IMR-90 (cell line): ENCODE measurements at regions not wholly inside any gene's neighbourhood (a gene's known extent, or its start where the extent isn't known, plus 50 kb on each side); places are given as distances from the start of the nearest gene placed in this dataset.

ENCODE experiments used
- ATAC-seq: fragments of 200-7000 bp; cut with Tn5 transposase; 2 replicates; pipeline ENCODE4 v1.9.1; 2020; ENCODE audit warnings: low read depth, mild to moderate bottlenecking, moderate library complexity
- BruUV-seq: library from RNA; stranded (reverse); fragments of 400-500 nt; replicated peaks from 2 replicates; lab custom pipeline; 2021; lab: Mats Ljungman, UMichigan
- CTCF ChIA-PET: fragments of 300-600 bp; formaldehyde crosslinking; extraction: SDS; loops from one replicate; lab custom pipeline; 2021; ENCODE audit warnings: antibody characterized with exemption; lab: Yijun Ruan, JAX
- POLR2A ChIA-PET: fragments of 300-600 bp; sonication (Branson Sonifier 250); formaldehyde crosslinking; loops from one replicate; lab custom pipeline; 2022; ENCODE audit warnings: antibody characterized with exemption; ENCODE audit not compliant: unreplicated experiment; lab: Charles Lee
- DNase-seq: peaks from one replicate; pipeline ENCODE4 v3.0.0; 2013
- H2AFZ ChIP-seq: replicated peaks from 2 replicates; pipeline ENCODE3; 2013; ENCODE audit warnings: low read length, mild to moderate bottlenecking; ENCODE audit not compliant: poor library complexity
- H2AK5ac ChIP-seq: 2 replicates; pipeline ENCODE4 v1.6.1; 2013; ENCODE audit warnings: low read depth, low read length, inconsistent platforms
- H2AK9ac ChIP-seq: replicated peaks from 2 replicates; pipeline ENCODE3; 2013; ENCODE audit warnings: mild to moderate bottlenecking, low read depth, low read length, moderate library complexity; ENCODE audit not compliant: poor library complexity
- H2BK120ac ChIP-seq: 2 replicates; pipeline ENCODE4 v1.6.1; 2013; ENCODE audit warnings: low read depth, low read length, inconsistent platforms
- H2BK15ac ChIP-seq: 3 replicates; pipeline ENCODE4 v1.6.1; 2013; ENCODE audit warnings: low read depth, low read length, inconsistent platforms
- H2BK20ac ChIP-seq: 2 replicates; pipeline ENCODE4 v1.6.1; 2013; ENCODE audit warnings: low read depth, mild to moderate bottlenecking, inconsistent platforms, low read length, moderate library complexity
- H2BK5ac ChIP-seq: 2 replicates; pipeline ENCODE4 v1.6.1; 2013; ENCODE audit warnings: mild to moderate bottlenecking, low read depth, low read length, inconsistent platforms; ENCODE audit not compliant: poor library complexity, severe bottlenecking
- H3K14ac ChIP-seq: replicated peaks from 2 replicates; pipeline ENCODE4 v1.6.1; 2013; ENCODE audit warnings: low read depth, low read length, inconsistent platforms
- H3K18ac ChIP-seq: 2 replicates; pipeline ENCODE4 v1.6.1; 2013; ENCODE audit warnings: low read depth, low read length, control low read depth
- H3K23ac ChIP-seq: 2 replicates; pipeline ENCODE4 v1.6.1; 2013; ENCODE audit warnings: low read depth, low read length, inconsistent platforms
- H3K27ac ChIP-seq: 2 replicates; pipeline ENCODE4 v1.5.1; 2013; ENCODE audit warnings: mild to moderate bottlenecking, control low read depth, low read length; ENCODE audit not compliant: insufficient read depth
- H3K27me3 ChIP-seq: 2 replicates; pipeline ENCODE4 v1.6.1; 2013; ENCODE audit warnings: low read length; ENCODE audit not compliant: control insufficient read depth, insufficient read depth
- H3K36me3 ChIP-seq: 2 replicates; pipeline ENCODE4 v1.6.1; 2013; ENCODE audit warnings: low read length, mixed read lengths; ENCODE audit not compliant: control insufficient read depth, insufficient read depth
- H3K4ac ChIP-seq: 2 replicates; pipeline ENCODE4 v1.6.1; 2013; ENCODE audit warnings: low read depth, low read length, inconsistent platforms
- H3K4me1 ChIP-seq: 2 replicates; pipeline ENCODE4 v1.6.1; 2013; ENCODE audit warnings: low read length, mixed read lengths; ENCODE audit not compliant: control insufficient read depth, insufficient read depth
- H3K4me2 ChIP-seq: 2 replicates; pipeline ENCODE4 v1.6.1; 2013; ENCODE audit warnings: low read depth, mild to moderate bottlenecking, control low read depth, low read length, moderate library complexity
- H3K4me3 ChIP-seq: 2 replicates; pipeline ENCODE4 v1.5.1; 2013; ENCODE audit warnings: low read depth, mild to moderate bottlenecking, control low read depth, low read length, moderate library complexity; ENCODE audit not compliant: insufficient read depth
- H3K56ac ChIP-seq: 2 replicates; pipeline ENCODE4 v1.6.1; 2013; ENCODE audit warnings: low read length, inconsistent platforms; ENCODE audit not compliant: insufficient read depth; ENCODE audit errors: extremely low read depth
- H3K79me1 ChIP-seq, 2 experiments: 2 replicates each; pipeline ENCODE4 v1.6.1; 2013; ENCODE audit warnings: low read length in 2 of 2, inconsistent platforms in 1 of 2, low read depth in 1 of 2
- H3K9ac ChIP-seq: 2 replicates; pipeline ENCODE4 v1.6.1; 2013; ENCODE audit warnings: low read depth, low read length, control low read depth
- H3K9me1 ChIP-seq: 2 replicates; pipeline ENCODE4 v1.6.1; 2013; ENCODE audit warnings: low read length, inconsistent platforms; ENCODE audit not compliant: insufficient read depth
- H3K9me3 ChIP-seq: 2 replicates; pipeline ENCODE4 v1.6.1; 2013; ENCODE audit warnings: low read length; ENCODE audit not compliant: control insufficient read depth, insufficient read depth
- H4K20me1 ChIP-seq: 2 replicates; pipeline ENCODE4 v1.6.1; 2013; ENCODE audit warnings: low read length, inconsistent platforms; ENCODE audit not compliant: insufficient read depth
- H4K5ac ChIP-seq: 2 replicates; pipeline ENCODE4 v1.6.1; 2013; ENCODE audit warnings: mild to moderate bottlenecking, low read depth, low read length, control low read depth
- H4K8ac ChIP-seq, 2 experiments: 2 replicates each; pipeline ENCODE4 v1.6.1; 2013; ENCODE audit warnings: low read depth in 2 of 2, low read length in 2 of 2, control low read depth in 1 of 2, inconsistent platforms in 1 of 2
- H4K91ac ChIP-seq: 2 replicates; pipeline ENCODE4 v1.6.1; 2013; ENCODE audit warnings: low read depth, low read length, inconsistent platforms; ENCODE audit not compliant: insufficient read depth
- BHLHE40 ChIP-seq: fragments of 150-350 bp; IDR thresholded peaks from 2 replicates; pipeline ENCODE4 v1.6.1; 2016; ENCODE audit warnings: mild to moderate bottlenecking, low read depth, low read length
- CEBPB ChIP-seq: IDR thresholded peaks from 2 replicates; pipeline ENCODE4 v1.6.1; 2012; ENCODE audit warnings: low read depth, low read length, improper control_type of control experiment
- CHD1 ChIP-seq: IDR thresholded peaks from 2 replicates; pipeline ENCODE4 v1.6.1; 2012; ENCODE audit warnings: low read depth, low read length, improper control_type of control experiment
- FOS ChIP-seq: fragments of 150-350 bp; IDR thresholded peaks from 2 replicates; pipeline ENCODE4 v1.6.1; 2016; ENCODE audit warnings: low read depth, low read length
- MAZ ChIP-seq: IDR thresholded peaks from 2 replicates; pipeline ENCODE4 v1.6.1; 2012; ENCODE audit warnings: low read depth, mild to moderate bottlenecking, low read length, improper control_type of control experiment, moderate library complexity, borderline replicate concordance
- MXI1 ChIP-seq: IDR thresholded peaks from 2 replicates; pipeline ENCODE4 v1.6.1; 2012; ENCODE audit warnings: low read depth, mild to moderate bottlenecking, low read length, moderate library complexity, borderline replicate concordance
- NFE2L2 ChIP-seq: fragments of 150-350 bp; IDR thresholded peaks from 2 replicates; pipeline ENCODE4 v1.6.1; 2016; ENCODE audit warnings: low read depth, mild to moderate bottlenecking, low read length
- POLR2A ChIP-seq: IDR thresholded peaks from 2 replicates; pipeline ENCODE4 v1.6.1; 2012; ENCODE audit warnings: mild to moderate bottlenecking, low read depth, low read length
- RAD21 ChIP-seq: IDR thresholded peaks from 2 replicates; pipeline ENCODE4 v1.6.1; 2012; ENCODE audit warnings: low read length, improper control_type of control experiment
- RFX5 ChIP-seq: IDR thresholded peaks from 2 replicates; pipeline ENCODE4 v1.8.0; 2012; ENCODE audit warnings: low read depth, mild to moderate bottlenecking, low read length, moderate library complexity
- WGBS, 2 experiments: methylation state at CpG; one replicate each; pipeline versions ENCODE4 v1.1.5 to v1.1.7; 2013; ENCODE audit warnings: missing lambda C conversion rate in 2 of 2; ENCODE audit not compliant: insufficient read length in 1 of 2; ENCODE audit errors: extremely low coverage in 2 of 2; 5-methylcytosine and 5-hydroxymethylcytosine counted together
- dilution Hi-C: fragments of 300-500 bp; cut with HindIII; formaldehyde crosslinking; loops from one replicate; pipeline ENCODE4 v1.14.3; 2018; ENCODE audit warnings: low sequenced_read_pairs; ENCODE audit not compliant: unreplicated experiment
- in situ Hi-C: fragments of 300-500 bp; cut with MboI; formaldehyde crosslinking; loops from 3 replicates; pipeline ENCODE4 v1.14.3; 2019; ENCODE audit warnings: low sequenced_read_pairs, inconsistent platforms, mixed read lengths
- intact Hi-C: fragments of 100-400 bp; cut with micrococcal nuclease; formaldehyde crosslinking; loops from 2 replicates; pipeline ENCODE4 v1.10.0; 2022
- TF ChIP-seq, protein P1 (sequence below): fragments of 150-350 bp; IDR thresholded peaks from 2 replicates; pipeline ENCODE4 v1.6.1; 2017; ENCODE audit warnings: mild to moderate bottlenecking, antibody characterized with exemption, low read length, low read depth
- TF ChIP-seq, protein P2 (sequence below): conservative IDR thresholded peaks from 2 replicates; pipeline ENCODE4 v1.5.1; 2012; ENCODE audit warnings: mild to moderate bottlenecking, low read depth, low read length, improper control_type of control experiment

DNA sequence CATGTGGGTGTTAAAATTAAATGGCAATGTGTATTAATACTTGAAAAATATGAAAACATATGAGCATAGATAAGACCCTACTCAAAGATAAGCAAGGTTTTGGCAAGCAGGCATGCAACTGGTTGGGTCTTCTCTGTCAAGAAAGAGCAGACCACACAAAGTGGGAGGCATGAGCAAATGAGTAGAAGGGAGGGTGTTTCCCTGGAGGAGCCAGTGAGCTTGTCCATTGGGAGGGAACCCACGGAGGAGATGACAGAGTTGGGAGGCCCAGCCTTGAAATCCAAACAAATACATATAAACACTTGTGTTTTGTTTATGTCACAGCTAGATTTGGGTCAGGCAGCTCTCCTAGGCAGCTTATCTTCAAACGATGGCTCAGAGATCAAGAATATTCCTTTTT, 134.5 kb upstream of the CXCL12 start:
- no peaks in the 10 kb centered on the region for H3K4me1 ChIP-seq
- DNase-seq (no peak), ATAC-seq (no peak)
- no peak overlapping the region for H3K18ac ChIP-seq
- H4K91ac ChIP-seq, result no peak overlapping the region
- no peaks in the 10 kb centered on the region for H3K79me1 ChIP-seq
- no peaks in the 10 kb centered on the region for H4K20me1 ChIP-seq
- H3K27me3 ChIP-seq, result no peaks in the 10 kb centered on the region; the same call in none of the 2 replicates
- H3K56ac ChIP-seq, result no peak overlapping the region
- no peak overlapping the region for H2AK5ac ChIP-seq
- H4K5ac ChIP-seq, result no peak overlapping the region
- in situ Hi-C loops (no loop called here), dilution Hi-C loops (no loop called here), intact Hi-C loops (no loop called here)
- no peak overlapping the region for H2BK15ac ChIP-seq
- ChIA-PET CTCF (no interaction called here), POLR2A (no interaction called here)
- H3K4me3 ChIP-seq, result no peak overlapping the region
- no peak overlapping the region for H2AK9ac ChIP-seq
- no peaks in the 10 kb centered on the region for H3K9me3 ChIP-seq
- H2BK20ac ChIP-seq, result no peak overlapping the region
- no peaks in the 10 kb centered on the region for H3K36me3 ChIP-seq
- no peak overlapping the region for H2BK5ac ChIP-seq
- no peak overlapping the region for H4K8ac ChIP-seq
- no peak overlapping the region for H2BK120ac ChIP-seq
- no peak overlapping the region for H3K27ac ChIP-seq
- no TSS peak for BruUV-seq
- no peak overlapping the region for H3K4ac ChIP-seq
- H2AFZ ChIP-seq, result no peak overlapping the region
- H3K23ac ChIP-seq, result no peak overlapping the region
- H3K9ac ChIP-seq, result no peak overlapping the region
- no peak overlapping the region for H3K4me2 ChIP-seq
- no peaks in the 10 kb centered on the region; the same call in 1 of the 2 replicates for H3K9me1 ChIP-seq
- WGBS, 2 experiments, result no CpG with 5 or more reads among the region's 2 CpGs
- TF ChIP-seq, protein P1, sequence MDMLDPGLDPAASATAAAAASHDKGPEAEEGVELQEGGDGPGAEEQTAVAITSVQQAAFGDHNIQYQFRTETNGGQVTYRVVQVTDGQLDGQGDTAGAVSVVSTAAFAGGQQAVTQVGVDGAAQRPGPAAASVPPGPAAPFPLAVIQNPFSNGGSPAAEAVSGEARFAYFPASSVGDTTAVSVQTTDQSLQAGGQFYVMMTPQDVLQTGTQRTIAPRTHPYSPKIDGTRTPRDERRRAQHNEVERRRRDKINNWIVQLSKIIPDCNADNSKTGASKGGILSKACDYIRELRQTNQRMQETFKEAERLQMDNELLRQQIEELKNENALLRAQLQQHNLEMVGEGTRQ, result no peak
- TF ChIP-seq RFX5, result no peak
- no peak for TF ChIP-seq MXI1
- TF ChIP-seq POLR2A, result no peak
- TF ChIP-seq FOS, result no peak
- no peak for TF ChIP-seq CEBPB
- TF ChIP-seq RAD21, result no peak
- TF ChIP-seq CHD1, result no peak
- TF ChIP-seq, protein P2, sequence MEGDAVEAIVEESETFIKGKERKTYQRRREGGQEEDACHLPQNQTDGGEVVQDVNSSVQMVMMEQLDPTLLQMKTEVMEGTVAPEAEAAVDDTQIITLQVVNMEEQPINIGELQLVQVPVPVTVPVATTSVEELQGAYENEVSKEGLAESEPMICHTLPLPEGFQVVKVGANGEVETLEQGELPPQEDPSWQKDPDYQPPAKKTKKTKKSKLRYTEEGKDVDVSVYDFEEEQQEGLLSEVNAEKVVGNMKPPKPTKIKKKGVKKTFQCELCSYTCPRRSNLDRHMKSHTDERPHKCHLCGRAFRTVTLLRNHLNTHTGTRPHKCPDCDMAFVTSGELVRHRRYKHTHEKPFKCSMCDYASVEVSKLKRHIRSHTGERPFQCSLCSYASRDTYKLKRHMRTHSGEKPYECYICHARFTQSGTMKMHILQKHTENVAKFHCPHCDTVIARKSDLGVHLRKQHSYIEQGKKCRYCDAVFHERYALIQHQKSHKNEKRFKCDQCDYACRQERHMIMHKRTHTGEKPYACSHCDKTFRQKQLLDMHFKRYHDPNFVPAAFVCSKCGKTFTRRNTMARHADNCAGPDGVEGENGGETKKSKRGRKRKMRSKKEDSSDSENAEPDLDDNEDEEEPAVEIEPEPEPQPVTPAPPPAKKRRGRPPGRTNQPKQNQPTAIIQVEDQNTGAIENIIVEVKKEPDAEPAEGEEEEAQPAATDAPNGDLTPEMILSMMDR, result no peak
- TF ChIP-seq NFE2L2, result no peak
- TF ChIP-seq BHLHE40, result no peak
- no peak for TF ChIP-seq MAZ
- no peak overlapping the region for H3K14ac ChIP-seq
